ENCODE measurements at regions not wholly inside any gene's neighbourhood (a gene's known extent, or its start where the extent isn't known, plus 50 kb on each side); places are given as distances from the start of the nearest gene placed in this dataset.

DNA sequence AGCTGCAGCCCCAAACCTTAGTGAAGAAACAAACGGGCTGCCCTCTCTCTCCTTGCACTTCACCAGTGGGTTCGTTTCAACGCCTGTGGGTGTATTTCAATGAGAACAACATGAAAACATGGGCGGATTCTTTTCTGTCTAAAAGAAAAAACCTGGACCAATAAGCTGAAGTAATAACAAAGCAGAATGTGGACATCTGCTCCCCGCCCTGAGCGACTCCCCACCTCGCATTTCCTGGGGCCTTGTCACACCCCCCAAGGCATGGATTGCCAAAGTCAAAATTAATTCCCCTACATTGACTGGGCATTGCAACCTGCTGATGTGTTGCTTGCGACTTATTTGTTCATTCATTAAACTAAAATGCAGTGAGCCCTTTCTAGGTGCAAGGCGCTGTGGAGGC, 142.9 kb downstream of the BCOR start:
- TF ChIP-seq, protein P1, sequence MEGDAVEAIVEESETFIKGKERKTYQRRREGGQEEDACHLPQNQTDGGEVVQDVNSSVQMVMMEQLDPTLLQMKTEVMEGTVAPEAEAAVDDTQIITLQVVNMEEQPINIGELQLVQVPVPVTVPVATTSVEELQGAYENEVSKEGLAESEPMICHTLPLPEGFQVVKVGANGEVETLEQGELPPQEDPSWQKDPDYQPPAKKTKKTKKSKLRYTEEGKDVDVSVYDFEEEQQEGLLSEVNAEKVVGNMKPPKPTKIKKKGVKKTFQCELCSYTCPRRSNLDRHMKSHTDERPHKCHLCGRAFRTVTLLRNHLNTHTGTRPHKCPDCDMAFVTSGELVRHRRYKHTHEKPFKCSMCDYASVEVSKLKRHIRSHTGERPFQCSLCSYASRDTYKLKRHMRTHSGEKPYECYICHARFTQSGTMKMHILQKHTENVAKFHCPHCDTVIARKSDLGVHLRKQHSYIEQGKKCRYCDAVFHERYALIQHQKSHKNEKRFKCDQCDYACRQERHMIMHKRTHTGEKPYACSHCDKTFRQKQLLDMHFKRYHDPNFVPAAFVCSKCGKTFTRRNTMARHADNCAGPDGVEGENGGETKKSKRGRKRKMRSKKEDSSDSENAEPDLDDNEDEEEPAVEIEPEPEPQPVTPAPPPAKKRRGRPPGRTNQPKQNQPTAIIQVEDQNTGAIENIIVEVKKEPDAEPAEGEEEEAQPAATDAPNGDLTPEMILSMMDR (IDR thresholded peaks at IDR 0.05), result no peak
- TF ChIP-seq POLR2A (IDR thresholded peaks at IDR 0.05), result no peak

All from thyroid gland (tissue), 4 donors.